Stomach (tissue), 8 donors: ENCODE measurements at regions not wholly inside any gene's neighbourhood (a gene's known extent, or its start where the extent isn't known, plus 50 kb on each side); places are given as distances from the start of the nearest gene placed in this dataset.

Source experiments
- DNase-seq, 2 donors: peaks; one replicate each; pipeline versions ENCODE4 v3.0.0 to v3.0.0-alpha.2; 2013 to 2019
- H3K27ac ChIP-seq, 5 donors: fragments of 200-600 bp in 4 of 5; sonication (generic) in 4 of 5; one replicate each; pipeline ENCODE4 v1.5.1; 2013 to 2019; ENCODE audit warnings: mild to moderate bottlenecking in 1 of 5, moderate library complexity in 1 of 5
- H3K27me3 ChIP-seq, 3 donors: fragments of 200-600 bp; sonication (generic); one replicate each; pipeline ENCODE4 v1.5.1; 2017 to 2019; ENCODE audit warnings: mixed run types in 1 of 3
- H3K36me3 ChIP-seq, 4 donors: fragments of 200-600 bp; sonication (generic); 1 replicate in 3 of 4; 2 replicates in 1 of 4; pipeline ENCODE4 v1.5.1; 2016 to 2019
- H3K4me1 ChIP-seq, 4 donors: fragments of 200-600 bp; sonication (generic); one replicate each; pipeline ENCODE4 v1.5.1; 2016 to 2019
- H3K4me3 ChIP-seq, 4 donors: fragments of 200-600 bp; sonication (generic) in 3 of 4; one replicate each; pipeline ENCODE4 v1.5.1; 2016 to 2019; ENCODE audit warnings: mild to moderate bottlenecking in 1 of 4
- H3K9me3 ChIP-seq, 4 donors: fragments of 200-600 bp; sonication (generic); one replicate each; pipeline ENCODE4 v1.5.1; 2016 to 2019
- CTCF ChIP-seq, 7 experiments: fragments of 450-650 bp in 4 of 7; fragments of 200-600 bp in 3 of 7; sonication (generic) in 3 of 7; IDR thresholded peaks; one replicate each; pipeline ENCODE4 v1.5.1; 2016 to 2019; ENCODE audit warnings: antibody characterized with exemption in 7 of 7, control low read depth in 2 of 7, mild to moderate bottlenecking in 1 of 7
- EP300 ChIP-seq: sonication (generic); formaldehyde crosslinking; IDR thresholded peaks from one replicate; pipeline ENCODE4 v1.6.1; 2017; ENCODE audit warnings: antibody characterized with exemption
- POLR2A ChIP-seq, 4 donors: fragments of 450-650 bp; IDR thresholded peaks; one replicate each; pipeline ENCODE4 v1.6.1; 2016; ENCODE audit warnings: antibody characterized with exemption in 4 of 4, control low read depth in 2 of 4, mild to moderate bottlenecking in 1 of 4, moderate library complexity in 1 of 4
- POLR2AphosphoS5 ChIP-seq, 3 donors: sonication (generic); formaldehyde crosslinking; IDR thresholded peaks; one replicate each; pipeline ENCODE4 v1.6.1; 2016; ENCODE audit warnings: antibody characterized with exemption in 3 of 3
- WGBS, 5 donors: extraction: QIAGEN DNeasy Blood & Tissue Kit in 3 of 5; methylation state at CpG; one replicate each; pipeline versions ENCODE4 v1.1.5 to v1.1.7; 2013 to 2018; 5-methylcytosine and 5-hydroxymethylcytosine counted together
- intact Hi-C: fragments of 100-400 bp; cut with DNase I; formaldehyde crosslinking; loops from one replicate; pipeline ENCODE4 v1.15.1; 2023; ENCODE audit warnings: low total_unique reads
- donor health status: healthy with polysubstance abuse.
- donor health status: Bipolar disorder and iron deficiency.
- donor health status: healthy.

- Histone ChIP-seq H3K36me3 (no peaks in the 10 kb centered on the region), H3K9me3 (peaks cover 0 to 5% (median 0%) of the 10 kb centered on the region in 4 donors), H3K27me3 (no peaks in the 10 kb centered on the region), H3K27ac (peak overlapping the region; percentile 49 to 69 (median 59)), H3K4me3 (no peak overlapping the region), H3K4me1 (peaks cover 0 to 6% (median 1%) of the 10 kb centered on the region in 4 donors)
- DNase-seq = peak; percentile 17 to 32
- 27 to 58% (median 46%) methylated on average over 3 of the region's 3 CpGs for WGBS, 5 donors
- TF ChIP-seq POLR2AphosphoS5 (IDR thresholded peaks at IDR 0.05) (peak in 1 of 3 donors; percentile 40), CTCF (IDR thresholded peaks at IDR 0.05) (no peak), POLR2A (IDR thresholded peaks at IDR 0.05) (no peak), EP300 (no peak)
- intact Hi-C loops = no loop called here
Measured at GRCh38 chrX:42027367-42028000, 104.1 kb upstream of the CASK start.

- Histone ChIP-seq H3K27ac (peak overlapping the region in 4 of 5 donors; percentile 31 to 69 (median 58)), H3K4me1 (peaks cover 0 to 6% (median 1%) of the 10 kb centered on the region in 4 donors), H3K36me3 (no peaks in the 10 kb centered on the region), H3K4me3 (no peak overlapping the region), H3K27me3 (no peaks in the 10 kb centered on the region), H3K9me3 (peaks cover 0 to 5% (median 0%) of the 10 kb centered on the region in 4 donors)
- 27 to 72% (median 58%) methylated on average over 2 of the region's 2 CpGs for WGBS, 5 donors
- peak in 1 of 2 donors; percentile 10 for DNase-seq
- intact Hi-C loops = no loop called here
- TF ChIP-seq POLR2AphosphoS5 (IDR thresholded peaks at IDR 0.05) (no peak), CTCF (IDR thresholded peaks at IDR 0.05) (no peak), EP300 (no peak), POLR2A (IDR thresholded peaks at IDR 0.05) (no peak)
Measured at GRCh38 chrX:42025861-42026260, 102.5 kb upstream of the CASK start.

GRCh38 chrX:42023122-42023521 is 99.8 kb upstream of the CASK start:
- intact Hi-C loops = no loop called here
- no peak for DNase-seq
- Histone ChIP-seq H3K27ac (no peak overlapping the region), H3K9me3 (peaks cover 0 to 5% (median 0%) of the 10 kb centered on the region in 4 donors), H3K27me3 (no peaks in the 10 kb centered on the region), H3K4me3 (no peak overlapping the region), H3K4me1 (no peaks in the 10 kb centered on the region), H3K36me3 (no peaks in the 10 kb centered on the region)
- 75 to 100% (median 91%) methylated on average over 1 of the region's 1 CpG for WGBS, 5 donors
- TF ChIP-seq POLR2AphosphoS5 (IDR thresholded peaks at IDR 0.05) (no peak), CTCF (IDR thresholded peaks at IDR 0.05) (no peak), POLR2A (IDR thresholded peaks at IDR 0.05) (no peak), EP300 (no peak)

- H3K4me1 ChIP-seq = no peaks in the 10 kb centered on the region
- TF ChIP-seq EP300 (no peak), POLR2AphosphoS5 (IDR thresholded peaks at IDR 0.05) (no peak), CTCF (IDR thresholded peaks at IDR 0.05) (no peak), POLR2A (IDR thresholded peaks at IDR 0.05) (no peak)
- intact Hi-C loops = no loop called here
- no peak overlapping the region for H3K27ac ChIP-seq
- no peaks in the 10 kb centered on the region for H3K36me3 ChIP-seq
- H3K27me3 ChIP-seq = no peaks in the 10 kb centered on the region
- DNase-seq = no peak
- H3K4me3 ChIP-seq = no peak overlapping the region
- H3K9me3 ChIP-seq = peaks cover 0 to 5% (median 0%) of the 10 kb centered on the region in 4 donors
Measured at GRCh38 chrX:42022158-42022557, 98.8 kb upstream of the CASK start.
